ENCODE measurements at regions not wholly inside any gene's neighbourhood (a gene's known extent, or its start where the extent isn't known, plus 50 kb on each side); places are given as distances from the start of the nearest gene placed in this dataset.

DNA sequence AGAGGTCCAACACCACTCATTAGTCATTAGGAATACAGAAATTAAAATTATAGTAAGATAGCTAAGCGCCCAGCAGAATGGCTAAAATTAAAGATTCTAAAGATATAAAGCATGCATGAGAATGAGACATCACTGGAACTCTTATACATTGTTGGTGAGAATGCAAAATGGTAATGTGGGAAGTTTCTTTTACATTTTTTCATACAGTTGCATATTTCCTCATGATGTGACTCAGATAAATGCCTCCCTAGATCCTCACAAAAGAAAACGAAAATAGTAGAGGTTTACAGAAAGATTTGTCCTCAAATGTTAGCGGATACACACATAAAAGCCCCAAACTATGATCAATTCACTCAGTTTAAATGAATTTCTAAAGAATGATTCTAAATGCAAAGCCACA, 633.7 kb upstream of the GJE1 start:
- Mint-ChIP-seq H3K4me3 (no peak overlapping the region), H3K9me3 (peaks cover 4% of the 10 kb centered on the region in 2 donors), H3K27ac (no peak overlapping the region), H3K4me1 (peaks cover 8 to 12% of the 10 kb centered on the region in 2 donors), H3K27me3 (no peaks in the 10 kb centered on the region), H3K36me3 (peaks cover 4 to 6% of the 10 kb centered on the region in 2 donors)
- ATAC-seq (replicated peaks) (no peak), DNase-seq (no peak)

DNA sequence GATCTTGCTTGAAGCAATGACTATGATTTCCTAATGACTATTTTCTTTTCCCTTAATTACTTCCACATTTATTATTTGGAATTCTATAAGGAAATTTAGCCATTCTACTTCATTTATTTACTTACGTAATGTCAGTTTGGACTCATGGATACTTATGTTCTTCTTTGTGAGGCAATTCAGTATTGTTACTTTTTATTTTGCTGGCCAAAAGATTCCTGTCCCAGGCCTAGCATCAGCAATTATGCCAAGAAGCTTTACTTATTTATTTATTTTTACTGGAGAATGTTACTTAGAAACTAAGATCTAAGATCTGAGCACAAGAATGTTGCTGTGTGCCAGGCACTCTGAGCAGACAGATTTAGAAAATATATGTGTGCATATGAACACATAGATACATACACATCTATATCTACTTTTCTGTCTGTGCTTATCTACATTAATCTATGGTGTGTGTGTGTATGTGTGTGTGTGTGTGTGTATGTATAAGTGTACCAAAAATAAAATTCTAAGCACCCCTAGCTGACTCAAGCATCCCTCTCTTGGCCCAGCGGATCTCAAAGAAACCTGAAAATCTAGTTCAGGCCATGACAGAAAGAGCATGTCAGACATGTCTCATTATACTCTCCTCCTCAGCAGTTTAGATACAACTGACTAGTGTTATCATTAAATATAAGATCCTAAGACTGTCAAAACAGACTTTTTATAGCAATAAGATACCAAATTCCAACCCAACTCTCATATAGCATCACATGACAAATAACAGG, 640.0 kb upstream of the GJE1 start:
- peaks cover 0 to 6% of the 10 kb centered on the region in 2 donors for H3K36me3 Mint-ChIP-seq
- H3K4me3 Mint-ChIP-seq = no peak overlapping the region
- no peaks in the 10 kb centered on the region for H3K9me3 Mint-ChIP-seq
- no peak for DNase-seq
- H3K4me1 Mint-ChIP-seq = peaks cover 15 to 21% of the 10 kb centered on the region in 2 donors
- ATAC-seq (replicated peaks) = no peak
- H3K27ac Mint-ChIP-seq = no peak overlapping the region
- no peaks in the 10 kb centered on the region for H3K27me3 Mint-ChIP-seq

DNA sequence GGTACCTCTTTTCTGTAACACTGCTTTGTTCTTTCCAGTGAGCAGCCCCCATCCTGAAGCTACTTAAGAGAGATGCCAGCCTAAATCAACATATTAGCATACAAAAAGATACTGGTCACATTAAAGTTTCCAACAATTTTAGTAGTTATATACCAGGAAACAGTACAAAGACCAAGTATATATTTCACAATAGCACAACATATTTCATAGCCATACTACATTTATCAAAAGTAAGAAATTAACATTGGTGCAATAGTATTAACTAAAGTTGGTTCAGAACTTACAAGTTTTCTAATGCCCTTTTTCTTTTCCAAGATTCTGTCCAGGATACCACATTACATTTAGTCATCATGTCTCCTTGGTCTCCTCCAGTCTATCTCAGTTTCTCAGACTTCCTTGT, 641.0 kb upstream of the GJE1 start:
- Mint-ChIP-seq H3K4me3 (no peak overlapping the region), H3K27ac (no peak overlapping the region), H3K36me3 (no peaks in the 10 kb centered on the region), H3K4me1 (peaks cover 13 to 21% of the 10 kb centered on the region in 2 donors), H3K27me3 (no peaks in the 10 kb centered on the region), H3K9me3 (no peaks in the 10 kb centered on the region)
- DNase-seq (no peak), ATAC-seq (replicated peaks) (no peak)

DNA sequence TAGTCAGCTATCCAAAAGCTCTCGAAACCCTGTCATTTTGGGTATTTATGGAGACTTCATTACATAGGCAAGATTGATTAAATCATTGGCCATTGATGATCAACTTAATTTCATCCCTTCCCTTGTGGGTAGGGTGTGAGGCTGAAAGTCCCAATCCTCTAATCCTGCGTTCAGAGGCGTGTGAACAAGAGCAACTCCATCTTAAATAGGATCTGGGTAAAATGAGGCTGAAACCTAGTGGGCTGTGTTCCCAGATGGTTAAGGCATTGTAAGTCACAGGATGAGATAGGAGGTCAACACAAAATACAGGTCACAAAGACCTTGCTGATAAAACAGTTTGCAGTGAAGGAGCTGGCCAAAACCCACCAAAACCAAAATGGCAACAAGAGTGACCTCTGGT, 641.7 kb upstream of the GJE1 start:
- ATAC-seq (replicated peaks) = no peak

GRCh38 chr6:141488488-141488887, 644.2 kb upstream of the GJE1 start:
- Mint-ChIP-seq H3K27ac (peak overlapping the region; percentile 0), H3K9me3 (no peaks in the 10 kb centered on the region), H3K4me1 (peaks cover 9 to 20% of the 10 kb centered on the region in 2 donors), H3K27me3 (no peaks in the 10 kb centered on the region), H3K4me3 (peak overlapping the region in 1 of 2 donors; percentile 36), H3K36me3 (no peaks in the 10 kb centered on the region)
- DNase-seq = no peak
- ATAC-seq (replicated peaks) = peak; percentile 22 to 39

More for the DNA sequence above, 641.7 kb upstream of the GJE1 start:
- H3K36me3 Mint-ChIP-seq = no peaks in the 10 kb centered on the region
- no peaks in the 10 kb centered on the region for H3K9me3 Mint-ChIP-seq
- peaks cover 9 to 14% of the 10 kb centered on the region in 2 donors for H3K4me1 Mint-ChIP-seq
- no peaks in the 10 kb centered on the region for H3K27me3 Mint-ChIP-seq
- no peak overlapping the region for H3K4me3 Mint-ChIP-seq
- no peak overlapping the region for H3K27ac Mint-ChIP-seq
- no peak for DNase-seq

GRCh38 chr6:141486942-141487341, 645.8 kb upstream of the GJE1 start:
- H3K4me3 Mint-ChIP-seq = no peak overlapping the region
- H3K27me3 Mint-ChIP-seq = no peaks in the 10 kb centered on the region
- H3K4me1 Mint-ChIP-seq = peaks cover 11 to 25% of the 10 kb centered on the region in 2 donors
- DNase-seq = no peak
- no peak overlapping the region for H3K27ac Mint-ChIP-seq
- no peak for ATAC-seq (replicated peaks)
- H3K9me3 Mint-ChIP-seq = no peaks in the 10 kb centered on the region
- H3K36me3 Mint-ChIP-seq = no peaks in the 10 kb centered on the region

DNA sequence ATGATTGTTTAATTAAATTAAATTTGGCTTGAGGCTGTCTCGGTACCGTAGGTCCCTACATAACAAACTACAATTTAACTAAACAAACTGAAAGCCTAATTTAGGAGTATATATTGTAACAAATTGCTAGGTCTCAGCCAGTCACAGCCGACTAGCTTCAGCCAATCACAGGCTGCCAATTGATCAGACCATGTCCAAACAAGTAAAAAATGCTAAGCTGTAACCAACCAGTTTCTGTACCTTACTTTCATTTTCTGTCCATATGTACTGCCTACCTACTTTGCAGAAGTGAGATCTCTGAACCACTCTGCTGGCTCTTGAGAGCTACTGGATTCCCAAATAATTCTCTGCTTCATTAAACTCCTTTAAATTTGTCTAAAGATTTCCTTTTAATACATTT, 648.0 kb upstream of the GJE1 start:
- DNase-seq = peak; percentile 52
- H3K9me3 Mint-ChIP-seq = no peaks in the 10 kb centered on the region
- ATAC-seq (replicated peaks) = peak; percentile 81 to 82
- H3K4me1 Mint-ChIP-seq = peaks cover 13 to 31% of the 10 kb centered on the region in 2 donors
- peak overlapping the region; percentile 94 for H3K27ac Mint-ChIP-seq
- no peaks in the 10 kb centered on the region for H3K36me3 Mint-ChIP-seq
- peak overlapping the region; percentile 46 to 56 for H3K4me3 Mint-ChIP-seq
- no peaks in the 10 kb centered on the region for H3K27me3 Mint-ChIP-seq

DNA sequence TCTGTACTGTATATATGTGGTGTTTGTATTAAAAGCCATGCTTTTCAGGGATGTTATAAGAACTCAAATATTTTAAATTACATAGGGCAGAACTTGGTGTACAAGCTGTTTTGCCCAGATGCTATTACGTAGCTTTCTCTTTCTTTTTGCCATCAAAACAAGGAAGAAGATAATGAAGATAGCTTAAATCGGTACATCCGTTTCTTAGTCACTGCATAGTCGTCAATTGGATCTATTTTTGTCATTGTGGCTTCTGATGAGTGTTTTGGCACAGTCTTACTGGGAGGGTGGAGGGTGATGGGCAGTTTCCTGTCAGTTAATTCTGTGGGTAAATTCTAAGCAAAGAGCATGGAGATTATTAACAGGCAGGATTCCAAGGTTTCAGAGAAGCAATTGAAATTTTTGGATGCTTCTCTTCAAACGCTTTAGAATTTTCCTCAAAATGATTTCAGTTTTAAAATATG, 649.1 kb upstream of the GJE1 start:
- Mint-ChIP-seq H3K27ac (peak overlapping the region; percentile 94), H3K36me3 (no peaks in the 10 kb centered on the region), H3K4me3 (peak overlapping the region; percentile 80 to 85), H3K4me1 (peaks cover 12 to 30% of the 10 kb centered on the region in 2 donors), H3K27me3 (no peaks in the 10 kb centered on the region), H3K9me3 (no peaks in the 10 kb centered on the region)
- ATAC-seq (replicated peaks) (peak; percentile 92), DNase-seq (peak; percentile 55)

GRCh38 chr6:141482796-141483597, 649.7 kb upstream of the GJE1 start:
- no peaks in the 10 kb centered on the region for H3K9me3 Mint-ChIP-seq
- peak overlapping the region; percentile 94 for H3K27ac Mint-ChIP-seq
- peaks cover 7 to 23% of the 10 kb centered on the region in 2 donors for H3K4me1 Mint-ChIP-seq
- DNase-seq (no peak), ATAC-seq (replicated peaks) (peak; percentile 17 to 29)
- H3K4me3 Mint-ChIP-seq = peak overlapping the region; percentile 80 to 85
- no peaks in the 10 kb centered on the region for H3K27me3 Mint-ChIP-seq
- no peaks in the 10 kb centered on the region for H3K36me3 Mint-ChIP-seq

DNA sequence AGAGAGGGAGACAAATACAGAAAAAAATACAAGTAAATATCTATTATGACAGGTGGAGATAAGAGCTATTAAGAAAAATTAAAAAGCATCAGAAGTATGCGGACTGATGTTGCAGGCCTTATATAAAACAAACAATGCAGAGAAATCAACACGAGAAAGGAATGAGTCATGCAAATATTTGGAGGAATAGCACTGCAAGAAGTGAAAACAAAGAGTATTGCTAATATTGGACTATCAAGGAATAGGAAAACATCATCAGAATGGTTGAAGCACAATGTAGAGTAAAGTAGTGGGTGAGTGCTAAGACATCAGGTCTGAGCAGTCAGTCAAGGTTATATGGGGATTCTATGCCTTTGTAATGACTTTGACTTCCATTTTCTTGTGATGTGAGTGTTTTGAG, 657.5 kb upstream of the GJE1 start:
- no peak for ATAC-seq (replicated peaks)
- Mint-ChIP-seq H3K9me3 (no peaks in the 10 kb centered on the region), H3K27ac (no peak overlapping the region), H3K4me1 (peaks cover 4 to 10% of the 10 kb centered on the region in 2 donors), H3K27me3 (no peaks in the 10 kb centered on the region), H3K4me3 (no peak overlapping the region), H3K36me3 (no peaks in the 10 kb centered on the region)
- no peak for DNase-seq

DNA sequence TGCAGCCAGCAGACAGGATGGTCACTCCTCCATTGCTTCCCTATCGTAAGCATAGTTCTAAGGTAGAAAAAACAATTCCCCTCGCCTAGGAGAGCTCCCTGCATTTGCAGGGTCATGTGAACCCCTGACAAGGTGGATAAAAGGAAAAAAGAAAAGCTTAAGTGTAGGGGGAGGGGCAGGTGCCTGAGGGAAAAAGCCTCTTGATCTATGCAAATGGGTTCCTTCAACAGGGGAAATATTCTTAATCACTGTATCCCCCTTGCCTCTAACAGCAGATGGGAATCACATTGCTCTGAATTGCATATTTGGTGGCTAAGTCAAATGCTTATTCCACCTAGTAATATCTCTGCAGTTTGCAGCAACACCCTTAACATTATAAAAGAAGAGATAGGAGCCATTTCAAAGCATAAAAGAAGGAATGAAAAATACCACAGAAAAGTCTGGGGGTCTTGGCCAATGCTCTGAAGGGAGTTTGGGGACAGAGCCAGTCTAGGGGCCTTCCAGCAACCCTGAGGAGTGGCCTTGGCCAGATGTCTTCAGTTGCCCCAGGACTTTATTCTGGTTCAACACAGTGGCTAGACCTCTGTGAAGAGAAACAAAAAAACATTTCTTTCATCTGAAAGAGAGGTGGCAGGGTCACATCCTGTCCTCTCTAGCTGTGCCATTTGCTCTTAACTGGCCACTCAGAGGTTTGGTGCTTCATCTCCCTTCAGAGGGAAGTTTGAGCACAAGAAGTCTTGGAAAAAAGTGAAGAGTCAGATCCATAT, 660.4 kb upstream of the GJE1 start:
- Mint-ChIP-seq H3K4me3 (no peak overlapping the region), H3K27ac (peak overlapping the region; percentile 47), H3K4me1 (peaks cover 4 to 10% of the 10 kb centered on the region in 2 donors), H3K27me3 (no peaks in the 10 kb centered on the region), H3K36me3 (no peaks in the 10 kb centered on the region), H3K9me3 (no peaks in the 10 kb centered on the region)
- no peak for ATAC-seq (replicated peaks)
- DNase-seq = no peak

DNA sequence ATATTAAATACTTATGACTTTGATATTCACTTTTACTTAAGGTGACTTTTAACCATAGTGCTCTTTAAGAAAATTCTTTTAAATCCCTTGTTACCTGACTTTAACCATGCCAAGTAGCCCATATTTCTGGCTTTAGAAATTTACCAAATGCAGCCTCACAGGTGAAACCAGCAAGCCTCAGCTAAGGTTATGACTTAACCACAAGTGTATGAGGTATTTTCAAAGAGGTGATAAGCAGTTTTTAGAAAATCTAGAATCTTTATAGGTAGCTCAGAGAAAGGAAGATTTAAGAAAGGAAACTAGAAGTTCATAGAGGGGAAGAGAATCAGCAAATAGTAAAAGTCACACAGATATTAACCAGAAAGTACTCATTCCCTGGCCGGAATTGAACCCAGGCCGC, 661.9 kb upstream of the GJE1 start:
- H3K27me3 Mint-ChIP-seq = no peaks in the 10 kb centered on the region
- ATAC-seq (replicated peaks) (no peak), DNase-seq (no peak)
- H3K9me3 Mint-ChIP-seq = no peaks in the 10 kb centered on the region
- H3K27ac Mint-ChIP-seq = no peak overlapping the region
- peaks cover 4 to 10% of the 10 kb centered on the region in 2 donors for H3K4me1 Mint-ChIP-seq
- no peaks in the 10 kb centered on the region for H3K36me3 Mint-ChIP-seq
- H3K4me3 Mint-ChIP-seq = no peak overlapping the region

DNA sequence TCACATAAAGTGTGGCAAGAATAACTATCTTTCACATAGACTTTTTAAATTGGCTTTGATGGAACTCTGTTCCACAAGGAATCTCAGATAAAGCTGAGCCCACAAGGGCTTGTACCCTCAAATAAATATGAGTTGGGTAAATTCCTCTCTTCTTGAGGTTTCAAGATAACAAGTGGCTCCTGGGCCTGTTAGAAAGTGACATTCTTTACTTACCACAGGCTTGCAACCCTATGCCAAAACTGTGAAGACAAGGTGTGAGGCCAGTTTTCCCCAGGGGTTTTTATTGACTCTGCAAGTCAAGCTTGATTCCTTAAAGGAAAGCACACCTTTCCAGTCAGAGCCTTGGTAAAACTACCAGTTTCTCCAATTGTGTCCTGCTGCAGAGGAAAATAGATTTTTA, 664.8 kb upstream of the GJE1 start:
- no peak overlapping the region for H3K4me3 Mint-ChIP-seq
- H3K27ac Mint-ChIP-seq = no peak overlapping the region
- no peaks in the 10 kb centered on the region for H3K27me3 Mint-ChIP-seq
- no peaks in the 10 kb centered on the region for H3K36me3 Mint-ChIP-seq
- ATAC-seq (replicated peaks) (no peak), DNase-seq (no peak)
- H3K4me1 Mint-ChIP-seq = peaks cover 7 to 10% of the 10 kb centered on the region in 2 donors
- H3K9me3 Mint-ChIP-seq = no peaks in the 10 kb centered on the region

DNA sequence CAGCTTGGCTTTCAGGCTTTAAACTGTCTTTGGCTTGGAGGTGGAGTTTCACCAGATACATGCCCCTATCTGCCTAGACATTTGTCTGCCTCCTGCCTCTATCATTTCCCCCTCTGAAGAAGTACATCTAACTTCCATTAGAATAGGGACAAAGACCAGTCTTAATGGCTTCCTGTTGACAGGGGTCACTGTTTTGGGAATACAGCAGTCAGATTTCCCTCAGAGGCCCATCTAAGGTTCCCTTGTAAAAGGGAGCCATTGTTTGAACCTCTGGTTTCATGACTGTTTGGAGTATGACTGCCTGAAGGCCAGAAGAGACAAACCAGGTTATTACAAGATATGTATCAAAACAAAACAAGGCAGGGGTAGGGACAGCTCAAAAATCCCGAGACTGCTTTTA, 665.7 kb upstream of the GJE1 start:
- DNase-seq (no peak), ATAC-seq (replicated peaks) (no peak)
- Mint-ChIP-seq H3K9me3 (no peaks in the 10 kb centered on the region), H3K36me3 (no peaks in the 10 kb centered on the region), H3K4me1 (peaks cover 4% of the 10 kb centered on the region in 2 donors), H3K4me3 (no peak overlapping the region), H3K27me3 (no peaks in the 10 kb centered on the region), H3K27ac (no peak overlapping the region)

Data from stimulated activated naive B cell treated with anti-CD40 and anti-IgM and Interleukin-4, amounts not matched to agents 10 μg/mL and 1 μg/mL and 100 μg/mL, for 72 hours (primary cell).